ENCODE measurements at regions not wholly inside any gene's neighbourhood (a gene's known extent, or its start where the extent isn't known, plus 50 kb on each side); places are given as distances from the start of the nearest gene placed in this dataset.
"Not testable (repeated sequence)": the region's sequence is repeated elsewhere in the genome, so short reads cannot be mapped to it uniquely, and the experiment has no call there.

GRCh38 chr1:60808676-60809075, 273.7 kb upstream of the NFIA start:
- TF ChIP-seq CTCF (IDR thresholded peaks at IDR 0.05) (no peak), ZFX (IDR thresholded peaks at IDR 0.05; ENCODE audit: borderline replicate concordance) (no peak)
- H3K27ac ChIP-seq: no peak overlapping the region

GRCh38 chr1:60802884-60803283, 279.5 kb upstream of the NFIA start:
- H3K27ac ChIP-seq: no peak overlapping the region
- TF ChIP-seq CTCF (IDR thresholded peaks at IDR 0.05) (no peak), ZFX (IDR thresholded peaks at IDR 0.05; ENCODE audit: borderline replicate concordance) (no peak)

GRCh38 chr1:60797351-60797750, 285.0 kb upstream of the NFIA start:
- H3K27ac ChIP-seq: no peak overlapping the region
- TF ChIP-seq CTCF (IDR thresholded peaks at IDR 0.05) (no peak), ZFX (IDR thresholded peaks at IDR 0.05; ENCODE audit: borderline replicate concordance) (no peak)

GRCh38 chr1:60791226-60791625, 291.1 kb upstream of the NFIA start:
- no peak overlapping the region for H3K27ac ChIP-seq
- no peak for TF ChIP-seq ZFX (IDR thresholded peaks at IDR 0.05; ENCODE audit: borderline replicate concordance)
- TF ChIP-seq CTCF (IDR thresholded peaks at IDR 0.05): no peak

- not testable (repeated sequence) for H3K27ac ChIP-seq
Observed at GRCh38 chr1:60773099-60773498, 309.3 kb upstream of the NFIA start.

- no peak overlapping the region for H3K27ac ChIP-seq
- TF ChIP-seq CTCF (IDR thresholded peaks at IDR 0.05) (no peak), ZFX (IDR thresholded peaks at IDR 0.05; ENCODE audit: borderline replicate concordance) (no peak)
Observed at GRCh38 chr1:60769082-60769481, 313.3 kb upstream of the NFIA start.

GRCh38 chr1:60765204-60765603, 317.2 kb upstream of the NFIA start:
- no peak overlapping the region for H3K27ac ChIP-seq
- TF ChIP-seq CTCF (IDR thresholded peaks at IDR 0.05) (peak; percentile 80), ZFX (IDR thresholded peaks at IDR 0.05; ENCODE audit: borderline replicate concordance) (no peak)

- H3K27ac ChIP-seq: no peak overlapping the region
- no peak for TF ChIP-seq ZFX (IDR thresholded peaks at IDR 0.05; ENCODE audit: borderline replicate concordance)
- no peak for TF ChIP-seq CTCF (IDR thresholded peaks at IDR 0.05)
Observed at GRCh38 chr1:60764489-60764888, 317.9 kb upstream of the NFIA start.
